Esophagus muscularis mucosa (tissue), 4 donors: ENCODE measurements at regions not wholly inside any gene's neighbourhood (a gene's known extent, or its start where the extent isn't known, plus 50 kb on each side); places are given as distances from the start of the nearest gene placed in this dataset.

Source experiments
- CTCF ChIP-seq, 3 experiments: fragments of 200-600 bp in 2 of 3; fragments of 450-650 bp in 1 of 3; sonication (generic) in 2 of 3; IDR thresholded peaks; one replicate each; pipeline ENCODE4 v1.5.1; 2017 to 2019; ENCODE audit warnings: antibody characterized with exemption in 3 of 3, mild to moderate bottlenecking in 2 of 3, moderate library complexity in 1 of 3
- EP300 ChIP-seq: sonication (generic); formaldehyde crosslinking; IDR thresholded peaks from one replicate; pipeline ENCODE4 v1.6.1; 2017; ENCODE audit warnings: antibody characterized with exemption
- POLR2A ChIP-seq: fragments of 450-650 bp; IDR thresholded peaks from one replicate; pipeline ENCODE4 v1.6.1; 2017; ENCODE audit warnings: antibody characterized with exemption, moderate library complexity, mild to moderate bottlenecking, low read depth
- POLR2AphosphoS5 ChIP-seq, 2 donors: sonication (generic); formaldehyde crosslinking; IDR thresholded peaks; one replicate each; pipeline ENCODE4 v1.6.1; 2017; ENCODE audit warnings: antibody characterized with exemption in 2 of 2

DNA sequence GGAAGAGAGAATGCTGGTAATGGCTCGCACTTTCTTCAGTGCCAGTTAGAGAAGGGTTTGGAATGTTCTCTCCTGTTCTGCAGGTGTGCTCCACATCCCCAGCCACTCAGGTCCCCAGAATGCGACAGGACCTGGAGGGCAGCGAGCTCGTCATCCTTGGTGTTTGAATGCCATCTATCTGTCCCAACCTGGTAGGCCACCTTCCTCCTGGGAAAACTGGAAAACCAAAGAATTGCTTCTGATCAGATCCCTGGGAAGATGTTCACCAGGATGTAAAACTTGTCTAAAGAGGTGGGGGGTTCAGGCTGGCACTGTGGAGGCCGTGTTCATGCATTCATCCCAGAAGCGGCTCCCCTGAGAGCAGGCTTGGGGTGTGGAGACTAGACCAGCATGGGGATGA lies 379.5 kb downstream of the GLRX3 start:
- no peak for TF ChIP-seq CTCF (IDR thresholded peaks at IDR 0.05)
- no peak for TF ChIP-seq POLR2A
- no peak for TF ChIP-seq EP300
- no peak for TF ChIP-seq POLR2AphosphoS5 (IDR thresholded peaks at IDR 0.05)
